Esophagus squamous epithelium (tissue), 5 donors: ENCODE measurements at regions not wholly inside any gene's neighbourhood (a gene's known extent, or its start where the extent isn't known, plus 50 kb on each side); places are given as distances from the start of the nearest gene placed in this dataset.

ENCODE experiments used
- DNase-seq: peaks from one replicate; lab custom pipeline; 2025; lab: John Stamatoyannopoulos, UW
- H3K27ac ChIP-seq, 4 donors: fragments of 200-600 bp; sonication (generic); one replicate each; pipeline ENCODE4 v1.5.1; 2016 to 2019; ENCODE audit warnings: mild to moderate bottlenecking in 1 of 4
- H3K27me3 ChIP-seq, 4 donors: fragments of 200-600 bp; sonication (generic); 1 replicate in 3 of 4; 2 replicates in 1 of 4; pipeline versions ENCODE4 v1.5.1 to v1.6.0; 2017 to 2021; ENCODE audit warnings: antibody characterized with exemption in 1 of 4
- H3K36me3 ChIP-seq, 3 donors: fragments of 200-600 bp; sonication (generic); one replicate each; pipeline ENCODE4 v1.5.1; 2016 to 2019
- H3K4me1 ChIP-seq, 3 donors: fragments of 200-600 bp; sonication (generic); one replicate each; pipeline ENCODE4 v1.5.1; 2017 to 2019
- H3K4me3 ChIP-seq, 4 donors: fragments of 200-600 bp; sonication (generic); 1 replicate in 3 of 4; 2 replicates in 1 of 4; pipeline ENCODE4 v1.5.1; 2016 to 2019; ENCODE audit warnings: mild to moderate bottlenecking in 2 of 4, moderate library complexity in 1 of 4
- H3K9me3 ChIP-seq, 3 donors: fragments of 200-600 bp; sonication (generic); one replicate each; pipeline ENCODE4 v1.5.1; 2016 to 2019
- CTCF ChIP-seq, 6 experiments: fragments of 450-650 bp in 4 of 6; fragments of 200-600 bp in 2 of 6; sonication (generic) in 2 of 6; IDR thresholded peaks; one replicate each; pipeline ENCODE4 v1.5.1; 2016 to 2019; ENCODE audit warnings: antibody characterized with exemption in 6 of 6, mild to moderate bottlenecking in 4 of 6, moderate library complexity in 4 of 6
- POLR2A ChIP-seq, 4 donors: fragments of 450-650 bp; IDR thresholded peaks; one replicate each; pipeline ENCODE4 v1.6.1; 2017; ENCODE audit warnings: antibody characterized with exemption in 4 of 4, mild to moderate bottlenecking in 4 of 4, moderate library complexity in 3 of 4
- WGBS, 2 donors: methylation state at CpG; one replicate each; pipeline ENCODE4 v1.1.5; 2018; 5-methylcytosine and 5-hydroxymethylcytosine counted together
- intact Hi-C: fragments of 100-400 bp; cut with DNase I; formaldehyde crosslinking; loops from one replicate; pipeline ENCODE4 v1.15.0; 2022
- donor health status: DM: yes; HTN: yes; CAD: no.

GRCh38 chr21:31413698-31414097 lies 69.6 kb upstream of the TIAM1 start:
- no peak overlapping the region for H3K27ac ChIP-seq
- no peaks in the 10 kb centered on the region for H3K27me3 ChIP-seq
- DNase-seq, result no peak
- no peaks in the 10 kb centered on the region for H3K4me1 ChIP-seq
- H3K36me3 ChIP-seq, result no peaks in the 10 kb centered on the region
- no peaks in the 10 kb centered on the region for H3K9me3 ChIP-seq
- 82 to 88% methylated on average over 5 to 8 of the region's 9 CpGs for WGBS, 2 donors
- intact Hi-C loops, result no loop called here
- no peak for TF ChIP-seq POLR2A (IDR thresholded peaks at IDR 0.05)
- TF ChIP-seq CTCF (IDR thresholded peaks at IDR 0.05), result no peak
- H3K4me3 ChIP-seq, result no peak overlapping the region

GRCh38 chr21:31410499-31411131 lies 66.6 kb upstream of the TIAM1 start:
- WGBS, 2 donors, result 60 to 67% methylated on average over 7 of the region's 7 CpGs
- no peak for DNase-seq
- Histone ChIP-seq H3K9me3 (no peaks in the 10 kb centered on the region), H3K36me3 (no peaks in the 10 kb centered on the region), H3K27me3 (no peaks in the 10 kb centered on the region), H3K4me3 (no peak overlapping the region), H3K4me1 (peaks cover 0 to 7% (median 0%) of the 10 kb centered on the region in 3 donors), H3K27ac (no peak overlapping the region)
- intact Hi-C loops, result no loop called here
- TF ChIP-seq POLR2A (IDR thresholded peaks at IDR 0.05) (no peak), CTCF (IDR thresholded peaks at IDR 0.05) (no peak)

GRCh38 chr21:31409831-31410487 lies 65.9 kb upstream of the TIAM1 start:
- H3K27ac ChIP-seq, result peak overlapping the region in 2 of 4 donors; percentile 42 to 49

GRCh38 chr21:31408301-31409088 lies 64.4 kb upstream of the TIAM1 start:
- WGBS, 2 donors, result 55 to 73% methylated on average over 8 to 10 of the region's 10 CpGs
- no peak for TF ChIP-seq CTCF (IDR thresholded peaks at IDR 0.05)
- no peak for TF ChIP-seq POLR2A (IDR thresholded peaks at IDR 0.05)
- H3K36me3 ChIP-seq, result no peaks in the 10 kb centered on the region
- peaks cover 0 to 7% (median 0%) of the 10 kb centered on the region in 3 donors for H3K4me1 ChIP-seq
- intact Hi-C loops, result no loop called here
- no peak overlapping the region for H3K4me3 ChIP-seq
- no peaks in the 10 kb centered on the region for H3K27me3 ChIP-seq
- DNase-seq, result no peak
- H3K27ac ChIP-seq, result peak overlapping the region in 2 of 4 donors; percentile 51 to 63
- H3K9me3 ChIP-seq, result no peaks in the 10 kb centered on the region

More at GRCh38 chr21:31409831-31410487, 65.9 kb upstream of the TIAM1 start:
- intact Hi-C loops, result no loop called here
- H3K36me3 ChIP-seq, result no peaks in the 10 kb centered on the region
- no peak for TF ChIP-seq CTCF (IDR thresholded peaks at IDR 0.05)
- no peak for TF ChIP-seq POLR2A (IDR thresholded peaks at IDR 0.05)
- no peak for DNase-seq
- no peaks in the 10 kb centered on the region for H3K27me3 ChIP-seq
- 79 to 90% methylated on average over 9 of the region's 9 CpGs for WGBS, 2 donors
- H3K4me3 ChIP-seq, result no peak overlapping the region
- no peaks in the 10 kb centered on the region for H3K9me3 ChIP-seq
- peaks cover 0 to 7% (median 0%) of the 10 kb centered on the region in 3 donors for H3K4me1 ChIP-seq

GRCh38 chr21:31406510-31406909 lies 62.4 kb upstream of the TIAM1 start:
- WGBS, 2 donors, result 70 to 82% methylated on average over 2 of the region's 2 CpGs
- Histone ChIP-seq H3K9me3 (no peaks in the 10 kb centered on the region), H3K36me3 (no peaks in the 10 kb centered on the region), H3K27ac (no peak overlapping the region), H3K4me3 (no peak overlapping the region), H3K4me1 (peaks cover 0 to 7% (median 0%) of the 10 kb centered on the region in 3 donors), H3K27me3 (no peaks in the 10 kb centered on the region)
- DNase-seq, result no peak
- TF ChIP-seq CTCF (IDR thresholded peaks at IDR 0.05), result no peak
- no peak for TF ChIP-seq POLR2A (IDR thresholded peaks at IDR 0.05)
- intact Hi-C loops, result no loop called here
